ENCODE measurements at regions not wholly inside any gene's neighbourhood (a gene's known extent, or its start where the extent isn't known, plus 50 kb on each side); places are given as distances from the start of the nearest gene placed in this dataset.

- DNase-seq = no peak
Observed at GRCh38 chr3:83514130-83514914, 1444.5 kb upstream of the CADM2 start.

GRCh38 chr3:83515123-83515522 lies 1443.7 kb upstream of the CADM2 start:
- no peak for DNase-seq

- DNase-seq = peak; percentile 27
Observed at GRCh38 chr3:83523470-83524073, 1435.2 kb upstream of the CADM2 start.

GRCh38 chr3:83524901-83525300 lies 1433.9 kb upstream of the CADM2 start:
- no peak for DNase-seq

- DNase-seq = no peak
Observed at GRCh38 chr3:83559082-83559481, 1399.7 kb upstream of the CADM2 start.

GRCh38 chr3:83567935-83568334 lies 1390.9 kb upstream of the CADM2 start:
- no peak for DNase-seq

- DNase-seq = no peak
Observed at GRCh38 chr3:83581546-83581945, 1377.2 kb upstream of the CADM2 start.

GRCh38 chr3:83601704-83602103 lies 1357.1 kb upstream of the CADM2 start:
- DNase-seq = peak; percentile 0

- DNase-seq = no peak
Observed at GRCh38 chr3:83622526-83622925, 1336.3 kb upstream of the CADM2 start.

GRCh38 chr3:83625261-83625660 lies 1333.5 kb upstream of the CADM2 start:
- DNase-seq = no peak

GRCh38 chr3:83628471-83628870 lies 1330.3 kb upstream of the CADM2 start:
- DNase-seq = no peak

- DNase-seq = no peak
Observed at GRCh38 chr3:83632526-83632925, 1326.3 kb upstream of the CADM2 start.

- DNase-seq = no peak
Observed at GRCh38 chr3:83633758-83634157, 1325.0 kb upstream of the CADM2 start.

GRCh38 chr3:83649692-83650091 lies 1309.1 kb upstream of the CADM2 start:
- DNase-seq = no peak

- no peak for DNase-seq
Observed at GRCh38 chr3:83655083-83655482, 1303.7 kb upstream of the CADM2 start.

GRCh38 chr3:83662381-83662960 lies 1296.3 kb upstream of the CADM2 start:
- no peak for DNase-seq

GRCh38 chr3:83670416-83670815 lies 1288.4 kb upstream of the CADM2 start:
- no peak for DNase-seq

- no peak for DNase-seq
Observed at GRCh38 chr3:83683937-83684598, 1274.7 kb upstream of the CADM2 start.

GRCh38 chr3:83706669-83707068 lies 1252.1 kb upstream of the CADM2 start:
- DNase-seq = no peak

- no peak for DNase-seq
Observed at GRCh38 chr3:83715307-83715706, 1243.5 kb upstream of the CADM2 start.

GRCh38 chr3:83729576-83729975 lies 1229.2 kb upstream of the CADM2 start:
- no peak for DNase-seq

- no peak for DNase-seq
Observed at GRCh38 chr3:83734656-83735055, 1224.1 kb upstream of the CADM2 start.

GRCh38 chr3:83738202-83738601 lies 1220.6 kb upstream of the CADM2 start:
- no peak for DNase-seq

GRCh38 chr3:83740504-83740903 lies 1218.3 kb upstream of the CADM2 start:
- no peak for DNase-seq
